ENCODE measurements at regions not wholly inside any gene's neighbourhood (a gene's known extent, or its start where the extent isn't known, plus 50 kb on each side); places are given as distances from the start of the nearest gene placed in this dataset.

DNA sequence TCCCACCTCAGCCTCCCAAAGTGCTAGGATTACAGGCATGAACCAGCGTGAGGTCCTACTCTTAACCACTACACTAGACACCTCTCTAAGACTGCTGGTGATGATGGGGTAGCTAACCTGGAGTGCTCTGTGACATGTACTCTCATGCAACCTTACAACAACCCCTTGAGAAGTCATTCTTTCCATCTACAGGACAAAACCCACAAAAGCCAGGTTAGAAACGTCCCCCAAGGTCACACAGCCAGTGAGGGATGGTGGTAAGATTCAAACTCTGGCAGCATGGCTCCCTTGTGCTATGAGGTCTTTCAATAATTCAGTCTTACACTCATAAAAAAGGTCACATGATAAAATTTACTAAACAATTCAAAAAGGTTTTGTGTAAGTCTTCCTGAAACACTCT is 94.8 kb upstream of the SERTAD2 start:
- H3K4me3 ChIP-seq = peak overlapping the region in 1 of 2 donors; percentile 66
- no peak for DNase-seq (ENCODE audit: extremely low spot score in 2 of 2)
- peak overlapping the region; percentile 96 for H3K27ac ChIP-seq
- no peaks in the 10 kb centered on the region for H3K9me3 ChIP-seq
- H3K4me1 ChIP-seq = peaks cover 34% of the 10 kb centered on the region
- H3K27me3 ChIP-seq = no peaks in the 10 kb centered on the region
- TF ChIP-seq POLR2AphosphoS5 (IDR thresholded peaks at IDR 0.05; ENCODE audit: insufficient read depth in 1 of 2, low read depth in 1 of 2) (no peak), POLR2A (IDR thresholded peaks at IDR 0.05) (no peak)
- TF ChIP-seq, protein P1, sequence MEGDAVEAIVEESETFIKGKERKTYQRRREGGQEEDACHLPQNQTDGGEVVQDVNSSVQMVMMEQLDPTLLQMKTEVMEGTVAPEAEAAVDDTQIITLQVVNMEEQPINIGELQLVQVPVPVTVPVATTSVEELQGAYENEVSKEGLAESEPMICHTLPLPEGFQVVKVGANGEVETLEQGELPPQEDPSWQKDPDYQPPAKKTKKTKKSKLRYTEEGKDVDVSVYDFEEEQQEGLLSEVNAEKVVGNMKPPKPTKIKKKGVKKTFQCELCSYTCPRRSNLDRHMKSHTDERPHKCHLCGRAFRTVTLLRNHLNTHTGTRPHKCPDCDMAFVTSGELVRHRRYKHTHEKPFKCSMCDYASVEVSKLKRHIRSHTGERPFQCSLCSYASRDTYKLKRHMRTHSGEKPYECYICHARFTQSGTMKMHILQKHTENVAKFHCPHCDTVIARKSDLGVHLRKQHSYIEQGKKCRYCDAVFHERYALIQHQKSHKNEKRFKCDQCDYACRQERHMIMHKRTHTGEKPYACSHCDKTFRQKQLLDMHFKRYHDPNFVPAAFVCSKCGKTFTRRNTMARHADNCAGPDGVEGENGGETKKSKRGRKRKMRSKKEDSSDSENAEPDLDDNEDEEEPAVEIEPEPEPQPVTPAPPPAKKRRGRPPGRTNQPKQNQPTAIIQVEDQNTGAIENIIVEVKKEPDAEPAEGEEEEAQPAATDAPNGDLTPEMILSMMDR (IDR thresholded peaks at IDR 0.05) = no peak
- H3K36me3 ChIP-seq = no peaks in the 10 kb centered on the region
- intact Hi-C loops (cut with DNase I) = no loop called here

DNA sequence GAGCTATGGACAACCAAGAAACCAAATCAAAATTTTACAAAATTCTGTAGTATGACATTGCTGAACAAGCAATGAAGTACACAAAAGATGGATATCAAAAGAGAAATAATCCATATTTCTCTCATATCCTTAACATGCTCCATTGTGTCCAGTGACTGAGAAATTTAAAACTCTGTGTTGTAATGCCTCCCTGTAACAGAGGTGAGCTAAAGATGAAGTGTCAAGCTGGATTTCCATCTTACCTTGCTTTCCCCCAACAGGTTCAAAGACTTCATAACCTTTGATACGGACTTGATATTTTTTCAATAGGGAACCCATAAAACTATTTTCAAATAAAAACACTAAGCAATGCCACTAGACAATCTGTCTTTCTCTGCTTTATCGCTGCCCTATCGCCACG is 95.7 kb upstream of the SERTAD2 start:
- Histone ChIP-seq H3K4me3 (peak overlapping the region; percentile 66 to 79), H3K27me3 (no peaks in the 10 kb centered on the region), H3K36me3 (no peaks in the 10 kb centered on the region), H3K4me1 (peaks cover 34% of the 10 kb centered on the region), H3K9me3 (no peaks in the 10 kb centered on the region), H3K27ac (peak overlapping the region; percentile 96)
- TF ChIP-seq POLR2AphosphoS5 (IDR thresholded peaks at IDR 0.05; ENCODE audit: insufficient read depth in 1 of 2, low read depth in 1 of 2) = peak in 1 of 2 donors; percentile 4
- no peak for TF ChIP-seq POLR2A (IDR thresholded peaks at IDR 0.05)
- no peak for DNase-seq (ENCODE audit: extremely low spot score in 2 of 2)
- intact Hi-C loops (cut with DNase I) = no loop called here

DNA sequence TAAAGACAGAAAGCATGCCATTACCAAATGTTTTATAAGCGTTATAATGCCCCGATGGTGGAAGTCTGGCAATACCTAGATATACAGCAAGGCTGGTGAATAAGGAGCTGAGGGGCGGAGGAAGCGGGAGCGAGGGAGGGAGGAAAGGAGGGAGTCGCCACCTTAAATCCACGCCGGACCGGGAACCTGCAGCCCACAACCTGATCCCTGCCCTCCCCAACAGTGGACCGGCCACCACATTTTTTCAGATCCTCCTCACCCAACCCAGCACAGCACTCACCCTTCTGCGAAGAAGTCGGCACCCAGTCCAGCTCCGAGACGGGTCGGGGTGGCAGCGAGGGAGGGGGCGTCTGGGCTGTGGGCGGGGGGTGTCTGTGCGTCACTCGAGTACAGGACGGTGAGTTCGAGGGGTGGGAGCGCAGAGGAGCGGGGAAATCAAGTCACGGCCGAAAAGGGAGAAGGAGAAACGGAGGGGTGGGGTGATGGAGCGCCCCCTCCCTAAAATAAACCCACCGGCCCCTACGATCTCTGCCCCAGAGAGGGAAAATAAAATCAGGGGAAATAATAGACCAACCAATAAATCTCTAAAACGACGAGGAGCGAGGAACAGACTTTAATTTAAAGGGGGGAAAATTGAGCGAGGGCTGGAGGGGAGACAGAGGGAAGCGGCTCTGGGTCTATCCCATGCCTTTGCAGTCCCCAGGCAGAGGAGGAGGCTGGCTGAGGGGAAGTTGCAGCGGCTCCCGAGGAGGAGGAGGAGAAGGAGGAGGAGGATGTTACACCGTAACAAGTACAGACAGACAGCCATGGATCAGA is 96.5 kb upstream of the SERTAD2 start:
- DNase-seq (ENCODE audit: extremely low spot score in 2 of 2) = peak in 1 of 2 donors; percentile 92
- Histone ChIP-seq H3K4me3 (peak overlapping the region; percentile 66 to 79), H3K9me3 (no peaks in the 10 kb centered on the region), H3K27ac (peak overlapping the region; percentile 96), H3K36me3 (no peaks in the 10 kb centered on the region), H3K4me1 (peaks cover 34% of the 10 kb centered on the region), H3K27me3 (no peaks in the 10 kb centered on the region)
- intact Hi-C loops (cut with DNase I) = loop anchor here (2.0 to 5.0 kb wide), 3 partner anchors 19 to 112 kb away; partner anchors contain the start of gene SERTAD2
- no peak for TF ChIP-seq POLR2A (IDR thresholded peaks at IDR 0.05)
- TF ChIP-seq, protein P1 (IDR thresholded peaks at IDR 0.05) = peak in 1 of 3 experiments; percentile 25
- TF ChIP-seq POLR2AphosphoS5 (IDR thresholded peaks at IDR 0.05; ENCODE audit: insufficient read depth in 1 of 2, low read depth in 1 of 2) = no peak

DNA sequence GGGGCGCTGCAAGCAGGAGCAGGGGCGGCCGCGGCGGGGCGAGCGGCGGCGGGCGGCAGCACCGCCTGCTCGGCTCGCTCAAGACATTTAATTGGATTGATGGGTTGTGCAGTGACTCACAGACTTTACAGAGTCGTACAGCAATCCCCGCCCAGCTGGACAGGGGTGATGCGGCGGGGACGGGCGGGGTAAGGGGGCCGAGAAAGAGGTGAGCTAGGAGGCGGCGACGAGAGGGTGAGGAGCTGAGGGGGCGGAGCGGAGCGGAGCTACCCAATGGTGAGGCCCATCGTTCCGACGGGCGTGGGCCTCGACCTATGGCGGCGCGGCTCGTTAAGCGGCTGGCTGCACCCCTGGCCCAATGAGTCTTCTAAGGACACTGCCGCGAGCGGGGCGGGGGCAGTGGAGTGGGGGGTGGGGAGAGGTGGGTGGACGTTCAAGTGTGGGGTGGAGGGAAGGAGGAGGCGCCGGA is 97.1 kb upstream of the SERTAD2 start:
- H3K9me3 ChIP-seq = no peaks in the 10 kb centered on the region
- peak overlapping the region; percentile 66 to 79 for H3K4me3 ChIP-seq
- H3K36me3 ChIP-seq = no peaks in the 10 kb centered on the region
- TF ChIP-seq POLR2A (IDR thresholded peaks at IDR 0.05) = peak; percentile 83 to 98
- TF ChIP-seq POLR2AphosphoS5 (IDR thresholded peaks at IDR 0.05; ENCODE audit: insufficient read depth in 1 of 2, low read depth in 1 of 2) = peak in 1 of 2 donors; percentile 64
- TF ChIP-seq, protein P1 (IDR thresholded peaks at IDR 0.05) = no peak
- peaks cover 34% of the 10 kb centered on the region for H3K4me1 ChIP-seq
- H3K27me3 ChIP-seq = no peaks in the 10 kb centered on the region
- H3K27ac ChIP-seq = peak overlapping the region; percentile 96
- intact Hi-C loops (cut with DNase I) = loop anchor here (2.0 to 5.0 kb wide), 3 partner anchors 18 to 111 kb away; partner anchors contain the start of gene SERTAD2
- peak; percentile 100 for DNase-seq (ENCODE audit: extremely low spot score in 2 of 2)

DNA sequence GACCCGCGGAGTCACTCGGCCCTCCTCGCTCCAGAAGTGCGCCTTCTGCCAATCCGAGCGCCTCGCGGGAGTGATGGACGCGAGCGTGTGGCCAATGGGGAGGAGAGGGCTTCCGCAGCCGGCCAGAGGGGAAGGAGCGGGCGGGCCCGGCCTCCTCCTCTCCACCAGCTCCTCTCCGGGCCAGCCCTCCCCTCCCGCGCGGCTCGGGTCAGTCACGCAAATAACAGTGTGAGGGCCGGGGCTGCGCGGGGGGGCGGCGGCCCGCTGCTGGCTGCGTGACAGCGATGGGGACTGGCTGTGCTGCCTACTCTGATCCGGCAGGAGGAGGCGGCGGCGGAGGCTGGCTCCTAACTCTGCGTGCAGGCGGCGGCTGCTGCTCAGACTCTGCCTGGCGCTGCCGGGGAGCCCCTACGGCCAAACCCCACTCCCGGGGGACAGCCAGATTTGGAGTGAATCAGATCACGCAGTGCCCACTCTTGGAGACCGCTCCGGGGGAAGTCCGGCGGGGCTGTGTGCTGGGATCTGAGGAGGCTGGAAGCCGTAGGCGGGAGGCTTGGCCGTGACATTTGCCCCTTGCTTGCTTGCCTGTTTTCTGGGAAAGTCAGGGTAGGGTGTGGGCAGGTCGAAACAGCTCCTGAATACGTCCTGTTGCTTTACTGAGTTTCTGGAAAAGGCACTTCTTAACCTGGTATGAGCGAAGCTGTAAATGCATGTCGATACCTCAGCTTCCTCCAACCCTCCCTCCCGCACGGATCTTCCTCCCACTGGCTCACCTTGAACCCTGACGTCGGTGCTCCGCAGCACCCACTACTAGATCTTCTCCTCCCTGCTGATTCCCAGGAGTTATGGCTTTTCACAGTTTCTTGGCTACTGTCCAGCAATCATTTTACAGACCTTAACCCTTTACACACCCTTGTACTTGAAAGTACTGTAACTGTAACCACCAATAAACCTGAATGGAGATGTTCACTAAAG is 97.9 kb upstream of the SERTAD2 start:
- Histone ChIP-seq H3K4me1 (peaks cover 34% of the 10 kb centered on the region), H3K27me3 (no peaks in the 10 kb centered on the region), H3K36me3 (no peaks in the 10 kb centered on the region), H3K4me3 (peak overlapping the region; percentile 66 to 89), H3K9me3 (no peaks in the 10 kb centered on the region), H3K27ac (peak overlapping the region; percentile 88)
- DNase-seq (ENCODE audit: extremely low spot score in 2 of 2) = no peak
- intact Hi-C loops (cut with DNase I) = loop anchor here (2.0 to 5.0 kb wide), 3 partner anchors 17 to 111 kb away; partner anchors contain the start of gene SERTAD2
- TF ChIP-seq POLR2AphosphoS5 (IDR thresholded peaks at IDR 0.05; ENCODE audit: insufficient read depth in 1 of 2, low read depth in 1 of 2) (peak; percentile 44 to 94), POLR2A (IDR thresholded peaks at IDR 0.05) (peak in 1 of 2 donors; percentile 76)
- TF ChIP-seq, protein P1 (IDR thresholded peaks at IDR 0.05) = peak in 2 of 3 experiments; percentile 18 to 65
